HG03280 (cell line): ENCODE measurements at regions not wholly inside any gene's neighbourhood (a gene's known extent, or its start where the extent isn't known, plus 50 kb on each side); places are given as distances from the start of the nearest gene placed in this dataset.

Source experiments
- ATAC-seq: cut with Tn5 transposase; IDR thresholded peaks from one replicate; pipeline ENCODE4 v1.9.1; 2021; ENCODE audit warnings: mild to moderate bottlenecking, moderate library complexity; ENCODE audit not compliant: unreplicated experiment

DNA sequence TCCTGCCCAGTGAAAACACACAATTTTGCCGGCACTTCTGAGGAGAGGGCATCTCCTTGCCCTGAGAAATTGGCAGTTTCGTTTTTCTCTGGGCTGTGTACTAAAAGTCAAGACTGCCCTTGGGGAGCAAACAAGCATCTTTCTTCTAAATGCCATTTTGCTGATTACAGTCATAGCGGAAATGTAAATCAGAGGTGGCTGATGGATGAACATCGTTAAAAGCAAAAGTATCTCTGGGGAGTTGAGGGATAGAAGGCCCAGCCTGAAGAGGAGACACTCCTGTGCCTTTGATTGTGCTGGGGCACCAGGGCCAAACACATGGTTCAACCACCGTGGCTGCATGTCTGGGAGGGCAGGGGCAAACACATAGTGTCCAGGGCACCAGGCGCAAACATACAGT, 49.8 kb downstream of the ABCC12 start:
- ATAC-seq, result no peak

GRCh38 chr16:48105456-48105855, 50.3 kb downstream of the ABCC12 start:
- ATAC-seq, result no peak

- ATAC-seq, result no peak
These were observed 52.2 kb downstream of the ABCC12 start for GRCh38 chr16:48103591-48103990.

GRCh38 chr16:48102083-48103008, 53.4 kb downstream of the ABCC12 start:
- ATAC-seq, result no peak

DNA sequence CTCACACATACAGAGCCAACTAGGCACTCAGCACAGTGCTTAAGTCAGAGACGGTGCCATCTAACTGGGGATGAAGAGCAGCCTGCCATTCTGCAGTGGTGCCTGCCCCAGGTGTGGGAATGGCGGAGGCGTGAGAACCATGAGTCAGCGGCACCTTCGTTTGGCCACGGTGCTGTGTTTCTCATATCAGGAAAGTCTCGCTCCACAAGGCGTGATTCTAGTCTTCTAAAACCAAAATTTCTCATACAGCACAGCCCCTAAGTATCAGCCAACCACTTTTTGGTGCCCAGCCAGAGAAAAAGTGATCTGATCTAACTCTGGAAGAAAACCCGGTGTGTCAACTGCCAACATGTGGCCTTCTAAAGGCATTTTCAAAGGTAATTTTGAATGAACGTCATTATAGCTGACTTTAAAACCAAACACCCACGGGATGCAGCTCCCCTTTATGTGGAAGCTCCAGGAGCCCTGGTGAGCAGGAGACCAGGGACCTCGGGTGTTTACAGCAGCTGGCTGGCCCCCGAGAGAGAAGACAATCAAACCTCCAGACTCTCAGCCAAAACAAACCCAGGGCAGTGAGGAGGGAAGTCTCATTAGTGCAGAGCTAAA, 54.6 kb downstream of the ABCC12 start:
- peak; percentile 85 for ATAC-seq

GRCh38 chr16:48099455-48099854, 56.3 kb downstream of the ABCC12 start:
- ATAC-seq, result no peak

GRCh38 chr16:48098472-48098871, 57.3 kb downstream of the ABCC12 start:
- no peak for ATAC-seq

GRCh38 chr16:48091117-48091516, 64.7 kb downstream of the ABCC12 start:
- no peak for ATAC-seq

DNA sequence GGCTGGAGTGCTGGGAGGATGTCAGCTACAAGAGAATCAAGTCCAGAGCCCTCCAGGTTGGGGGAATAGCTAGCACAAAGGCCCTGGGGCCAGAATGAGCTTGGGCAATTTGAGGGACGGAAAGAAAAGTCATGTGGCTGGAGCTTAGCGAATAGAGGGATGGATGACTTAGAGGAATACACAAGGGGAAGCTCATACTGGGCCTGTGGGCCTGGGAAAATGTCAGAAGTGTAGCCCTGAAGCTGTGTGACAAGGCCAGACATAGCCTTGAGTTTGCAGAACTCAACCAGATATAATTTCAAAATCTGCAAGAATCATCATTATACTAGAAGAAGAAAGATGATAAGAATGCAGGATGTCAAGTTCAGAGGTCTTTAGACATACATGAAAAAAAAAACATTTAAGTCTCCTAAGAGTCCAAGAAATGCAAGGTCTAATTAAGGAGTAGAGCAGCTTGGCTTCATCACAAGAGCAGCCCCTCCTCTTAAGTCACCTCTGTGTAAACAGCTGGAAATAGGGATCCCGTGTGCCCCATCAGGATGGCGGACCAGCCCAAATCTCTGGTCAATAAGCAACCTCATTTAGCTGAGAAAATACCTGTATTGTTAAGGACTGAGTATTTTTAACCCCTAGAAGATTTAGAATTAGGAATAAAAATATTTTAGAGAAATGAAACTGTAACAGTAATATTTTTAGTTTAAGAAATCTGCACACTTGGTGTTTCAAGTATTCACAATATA, 66.6 kb downstream of the ABCC12 start:
- ATAC-seq, result no peak

DNA sequence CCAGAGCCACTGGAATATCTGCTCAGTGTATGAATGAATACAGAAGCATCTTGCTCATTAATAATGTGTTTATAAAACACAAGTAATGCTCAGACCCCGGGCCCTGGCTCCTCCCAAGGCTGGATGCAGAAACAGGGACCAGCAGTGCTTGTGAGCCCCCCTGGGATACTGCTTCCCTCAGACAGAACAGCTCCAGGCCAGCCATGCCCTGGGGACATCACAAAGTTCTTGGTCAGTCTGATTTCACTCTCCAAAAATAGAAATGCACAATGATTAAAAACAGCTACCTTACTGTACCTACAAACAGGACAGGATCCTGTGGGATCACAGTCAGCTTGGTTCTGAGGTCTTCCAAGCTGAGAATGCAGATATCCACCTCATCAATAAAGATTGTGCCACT, 68.2 kb downstream of the ABCC12 start:
- no peak for ATAC-seq

- no peak for ATAC-seq
These were observed 69.4 kb downstream of the ABCC12 start for GRCh38 chr16:48086422-48086821.

GRCh38 chr16:48085729-48086128, 70.1 kb downstream of the ABCC12 start:
- no peak for ATAC-seq

DNA sequence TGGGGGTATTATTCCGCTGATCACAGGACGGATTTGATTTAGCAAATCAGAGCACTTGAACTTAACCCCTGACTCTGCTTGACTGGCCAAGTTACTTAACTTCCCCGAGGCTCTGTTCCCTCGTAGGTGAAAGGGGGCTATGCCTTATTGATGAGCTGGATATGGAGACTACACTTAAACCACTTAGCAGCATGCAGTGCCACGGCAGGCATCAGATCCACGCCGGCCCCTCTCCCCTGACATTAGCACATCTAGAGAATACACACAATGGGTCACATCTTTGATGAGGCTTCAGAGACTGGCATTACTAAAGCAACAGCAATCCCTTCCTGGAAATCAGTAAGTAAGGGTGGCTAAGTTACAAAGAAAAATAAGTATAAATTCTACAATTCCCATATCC, 71.0 kb downstream of the ABCC12 start:
- no peak for ATAC-seq

DNA sequence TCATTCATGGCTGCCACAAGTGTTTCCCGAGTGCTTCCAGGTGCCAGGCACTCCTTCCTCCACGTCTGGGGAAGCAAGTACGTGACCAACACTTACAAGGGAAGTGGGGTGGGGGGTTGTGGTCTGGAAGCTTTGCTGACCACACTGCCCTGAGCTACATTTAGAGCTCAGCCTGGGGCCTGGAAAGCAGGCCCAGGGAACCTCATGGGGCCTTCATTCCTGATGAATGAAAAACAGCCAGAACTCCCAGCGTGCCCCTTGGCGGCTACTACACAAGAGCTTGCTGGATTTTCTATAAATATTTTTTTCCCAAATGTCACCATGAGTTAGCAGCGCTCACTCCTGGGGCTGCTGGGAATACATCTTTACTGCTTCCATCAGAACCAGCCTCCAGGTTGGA, 73.3 kb downstream of the ABCC12 start:
- no peak for ATAC-seq

DNA sequence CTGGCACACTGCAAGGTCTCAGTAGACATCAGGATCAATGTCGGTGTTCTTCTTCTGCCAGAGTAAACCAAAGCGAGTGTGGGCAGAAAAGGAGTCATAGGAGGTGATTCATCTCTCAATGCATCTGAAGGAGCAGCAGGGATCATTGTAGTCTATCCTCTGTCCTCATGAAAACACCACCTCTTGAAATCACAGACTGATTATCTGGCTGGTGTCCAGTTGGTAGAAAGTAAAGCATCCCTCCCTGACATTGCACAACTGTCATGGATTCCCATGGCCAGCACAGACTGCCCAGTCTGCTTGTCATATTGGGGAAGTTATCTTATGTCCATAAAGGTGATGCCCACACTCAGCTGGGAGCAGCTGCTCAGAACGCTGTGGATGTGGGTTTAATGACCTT, 74.1 kb downstream of the ABCC12 start:
- ATAC-seq, result no peak

- no peak for ATAC-seq
These were observed 79.3 kb downstream of the ABCC12 start for GRCh38 chr16:48076455-48077012.

GRCh38 chr16:48075398-48075797, 80.4 kb downstream of the ABCC12 start:
- ATAC-seq, result no peak

- no peak for ATAC-seq
These were observed 88.4 kb downstream of the ABCC12 start for GRCh38 chr16:48067388-48067787.

DNA sequence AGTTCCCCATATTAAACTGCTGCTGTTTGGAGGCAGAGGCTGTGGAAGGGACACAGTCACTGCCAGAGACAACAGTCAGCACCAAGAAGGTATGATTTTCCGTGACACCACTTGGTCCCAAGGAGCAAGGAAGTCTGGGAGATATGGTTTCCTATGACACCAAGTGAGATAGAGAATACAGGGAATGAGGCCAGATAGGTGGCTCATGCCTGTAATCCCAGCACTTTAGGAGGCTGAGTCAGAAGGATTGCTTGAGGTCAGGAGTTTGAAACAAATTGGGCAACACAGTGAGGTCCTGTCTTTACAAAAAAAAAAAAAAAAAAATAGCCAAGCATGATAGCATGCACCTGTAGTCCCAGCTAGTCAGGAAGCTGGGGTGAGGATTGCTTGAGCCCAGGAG, 90.8 kb downstream of the ABCC12 start:
- no peak for ATAC-seq

- ATAC-seq, result no peak
These were observed 93.1 kb downstream of the ABCC12 start for GRCh38 chr16:48062681-48063080.

DNA sequence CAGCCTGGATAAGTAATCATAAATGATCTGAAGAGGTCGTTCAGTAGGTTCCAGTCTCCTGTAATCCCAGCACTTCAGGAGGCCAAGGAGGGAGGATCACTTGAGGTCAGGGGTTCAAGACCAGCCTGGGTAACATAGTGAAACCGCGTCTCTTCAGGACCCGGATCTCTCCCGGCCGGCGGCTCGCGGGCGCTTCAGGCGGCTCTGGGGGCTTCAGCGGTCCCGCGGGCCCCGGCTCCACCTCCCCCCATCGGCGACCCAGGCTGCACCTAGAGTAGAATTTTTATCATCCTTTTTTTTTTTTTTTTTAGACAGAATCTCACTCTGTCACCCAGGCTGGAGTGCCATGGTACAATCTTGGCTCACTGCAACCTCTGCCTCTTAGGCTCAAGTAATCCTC, 95.9 kb downstream of the ABCC12 start:
- no peak for ATAC-seq
